ENCODE measurements at regions not wholly inside any gene's neighbourhood (a gene's known extent, or its start where the extent isn't known, plus 50 kb on each side); places are given as distances from the start of the nearest gene placed in this dataset.
"Not testable (repeated sequence)": the region's sequence is repeated elsewhere in the genome, so short reads cannot be mapped to it uniquely, and the experiment has no call there.

GRCh38 chr20:22691369-22692118, 107.2 kb upstream of the FOXA2 start:
- Histone ChIP-seq H3K4me1 (ENCODE audit: control insufficient read depth, insufficient read depth, low read length) (no peaks in the 10 kb centered on the region), H3K36me3 (ENCODE audit: control insufficient read depth, insufficient read depth, low read length) (no peaks in the 10 kb centered on the region), H3K9me3 (ENCODE audit: control insufficient read depth, low read depth, low read length) (no peaks in the 10 kb centered on the region), H3K27me3 (ENCODE audit: control insufficient read depth, insufficient read depth, low read length) (no peaks in the 10 kb centered on the region), H3K4me3 (ENCODE audit: low read length) (no peak overlapping the region), H3K27ac (ENCODE audit: low read length) (no peak overlapping the region)
- peak; percentile 55 to 63 for DNase-seq
- no CpG with 5 or more reads among the region's 25 CpGs for WGBS (ENCODE audit: insufficient coverage, low lambda C conversion rate)

GRCh38 chr20:22692119-22692475, 107.7 kb upstream of the FOXA2 start:
- Histone ChIP-seq H3K27ac (ENCODE audit: low read length) (no peak overlapping the region), H3K4me3 (ENCODE audit: low read length) (no peak overlapping the region), H3K27me3 (ENCODE audit: control insufficient read depth, insufficient read depth, low read length) (no peaks in the 10 kb centered on the region), H3K4me1 (ENCODE audit: control insufficient read depth, insufficient read depth, low read length) (no peaks in the 10 kb centered on the region), H3K36me3 (ENCODE audit: control insufficient read depth, insufficient read depth, low read length) (no peaks in the 10 kb centered on the region), H3K9me3 (ENCODE audit: control insufficient read depth, low read depth, low read length) (no peaks in the 10 kb centered on the region)
- WGBS (ENCODE audit: insufficient coverage, low lambda C conversion rate) = no CpG with 5 or more reads among the region's 4 CpGs
- DNase-seq = no peak

GRCh38 chr20:22692620-22693019, 108.2 kb upstream of the FOXA2 start:
- WGBS (ENCODE audit: insufficient coverage, low lambda C conversion rate) = 79% methylated on average over 2 of the region's 6 CpGs
- H3K27me3 ChIP-seq (ENCODE audit: control insufficient read depth, insufficient read depth, low read length); H3K36me3 ChIP-seq (ENCODE audit: control insufficient read depth, insufficient read depth, low read length); H3K4me3 ChIP-seq (ENCODE audit: low read length); H3K9me3 ChIP-seq (ENCODE audit: control insufficient read depth, low read depth, low read length); DNase-seq; H3K27ac ChIP-seq (ENCODE audit: low read length); H3K4me1 ChIP-seq (ENCODE audit: control insufficient read depth, insufficient read depth, low read length): not testable (repeated sequence)

GRCh38 chr20:22696759-22697158, 112.4 kb upstream of the FOXA2 start:
- no peak overlapping the region for H3K27ac ChIP-seq (ENCODE audit: low read length)
- WGBS (ENCODE audit: insufficient coverage, low lambda C conversion rate) = 100% methylated on average over 1 of the region's 4 CpGs
- peaks cover 2% of the 10 kb centered on the region for H3K27me3 ChIP-seq (ENCODE audit: control insufficient read depth, insufficient read depth, low read length)
- no peak overlapping the region for H3K4me3 ChIP-seq (ENCODE audit: low read length)
- DNase-seq = no peak
- no peaks in the 10 kb centered on the region for H3K4me1 ChIP-seq (ENCODE audit: control insufficient read depth, insufficient read depth, low read length)
- no peaks in the 10 kb centered on the region for H3K9me3 ChIP-seq (ENCODE audit: control insufficient read depth, low read depth, low read length)
- no peaks in the 10 kb centered on the region for H3K36me3 ChIP-seq (ENCODE audit: control insufficient read depth, insufficient read depth, low read length)

- WGBS (ENCODE audit: insufficient coverage, low lambda C conversion rate) = 75% methylated on average over 4 of the region's 5 CpGs
- no peak for DNase-seq
- H3K27me3 ChIP-seq (ENCODE audit: control insufficient read depth, insufficient read depth, low read length) = peaks cover 2% of the 10 kb centered on the region
- H3K4me1 ChIP-seq (ENCODE audit: control insufficient read depth, insufficient read depth, low read length) = no peaks in the 10 kb centered on the region
- no peaks in the 10 kb centered on the region for H3K36me3 ChIP-seq (ENCODE audit: control insufficient read depth, insufficient read depth, low read length)
- no peaks in the 10 kb centered on the region for H3K9me3 ChIP-seq (ENCODE audit: control insufficient read depth, low read depth, low read length)
- no peak overlapping the region for H3K27ac ChIP-seq (ENCODE audit: low read length)
- H3K4me3 ChIP-seq (ENCODE audit: low read length) = no peak overlapping the region
These were observed 114.0 kb upstream of the FOXA2 start for GRCh38 chr20:22698259-22698842.

GRCh38 chr20:22699396-22699795, 115.0 kb upstream of the FOXA2 start:
- Histone ChIP-seq H3K27ac (ENCODE audit: low read length) (no peak overlapping the region), H3K36me3 (ENCODE audit: control insufficient read depth, insufficient read depth, low read length) (no peaks in the 10 kb centered on the region)

GRCh38 chr20:22700367-22700766, 116.0 kb upstream of the FOXA2 start:
- peaks cover 2% of the 10 kb centered on the region for H3K27me3 ChIP-seq (ENCODE audit: control insufficient read depth, insufficient read depth, low read length)
- H3K27ac ChIP-seq (ENCODE audit: low read length) = no peak overlapping the region
- no peak overlapping the region for H3K4me3 ChIP-seq (ENCODE audit: low read length)
- WGBS (ENCODE audit: insufficient coverage, low lambda C conversion rate) = no CpG with 5 or more reads among the region's 1 CpG
- H3K36me3 ChIP-seq (ENCODE audit: control insufficient read depth, insufficient read depth, low read length) = no peaks in the 10 kb centered on the region
- H3K4me1 ChIP-seq (ENCODE audit: control insufficient read depth, insufficient read depth, low read length) = no peaks in the 10 kb centered on the region
- no peaks in the 10 kb centered on the region for H3K9me3 ChIP-seq (ENCODE audit: control insufficient read depth, low read depth, low read length)
- DNase-seq = no peak

More at GRCh38 chr20:22699396-22699795, 115.0 kb upstream of the FOXA2 start:
- Histone ChIP-seq H3K27me3 (ENCODE audit: control insufficient read depth, insufficient read depth, low read length) (peaks cover 2% of the 10 kb centered on the region), H3K9me3 (ENCODE audit: control insufficient read depth, low read depth, low read length) (no peaks in the 10 kb centered on the region), H3K4me1 (ENCODE audit: control insufficient read depth, insufficient read depth, low read length) (no peaks in the 10 kb centered on the region), H3K4me3 (ENCODE audit: low read length) (no peak overlapping the region)
- DNase-seq = no peak
- no CpG with 5 or more reads among the region's 3 CpGs for WGBS (ENCODE audit: insufficient coverage, low lambda C conversion rate)

GRCh38 chr20:22701679-22702308, 117.4 kb upstream of the FOXA2 start:
- no peak overlapping the region for H3K27ac ChIP-seq (ENCODE audit: low read length)
- DNase-seq = no peak
- no peak overlapping the region for H3K4me3 ChIP-seq (ENCODE audit: low read length)
- WGBS (ENCODE audit: insufficient coverage, low lambda C conversion rate) = 88% methylated on average over 1 of the region's 1 CpG
- no peaks in the 10 kb centered on the region for H3K9me3 ChIP-seq (ENCODE audit: control insufficient read depth, low read depth, low read length)
- peaks cover 2% of the 10 kb centered on the region for H3K27me3 ChIP-seq (ENCODE audit: control insufficient read depth, insufficient read depth, low read length)
- no peaks in the 10 kb centered on the region for H3K36me3 ChIP-seq (ENCODE audit: control insufficient read depth, insufficient read depth, low read length)
- H3K4me1 ChIP-seq (ENCODE audit: control insufficient read depth, insufficient read depth, low read length) = no peaks in the 10 kb centered on the region

GRCh38 chr20:22703843-22704242, 119.5 kb upstream of the FOXA2 start:
- DNase-seq = no peak

GRCh38 chr20:22711971-22712755, 127.8 kb upstream of the FOXA2 start:
- Histone ChIP-seq H3K27ac (ENCODE audit: low read length) (no peak overlapping the region), H3K4me1 (ENCODE audit: control insufficient read depth, insufficient read depth, low read length) (no peaks in the 10 kb centered on the region), H3K4me3 (ENCODE audit: low read length) (no peak overlapping the region), H3K9me3 (ENCODE audit: control insufficient read depth, low read depth, low read length) (no peaks in the 10 kb centered on the region), H3K36me3 (ENCODE audit: control insufficient read depth, insufficient read depth, low read length) (no peaks in the 10 kb centered on the region), H3K27me3 (ENCODE audit: control insufficient read depth, insufficient read depth, low read length) (no peaks in the 10 kb centered on the region)
- DNase-seq = no peak
- no CpG with 5 or more reads among the region's 2 CpGs for WGBS (ENCODE audit: insufficient coverage, low lambda C conversion rate)

More at GRCh38 chr20:22703843-22704242, 119.5 kb upstream of the FOXA2 start:
- Histone ChIP-seq H3K27me3 (ENCODE audit: control insufficient read depth, insufficient read depth, low read length) (no peaks in the 10 kb centered on the region), H3K27ac (ENCODE audit: low read length) (no peak overlapping the region), H3K4me1 (ENCODE audit: control insufficient read depth, insufficient read depth, low read length) (no peaks in the 10 kb centered on the region), H3K9me3 (ENCODE audit: control insufficient read depth, low read depth, low read length) (no peaks in the 10 kb centered on the region), H3K4me3 (ENCODE audit: low read length) (no peak overlapping the region), H3K36me3 (ENCODE audit: control insufficient read depth, insufficient read depth, low read length) (no peaks in the 10 kb centered on the region)
